H1 (cell line): ENCODE measurements at regions not wholly inside any gene's neighbourhood (a gene's known extent, or its start where the extent isn't known, plus 50 kb on each side); places are given as distances from the start of the nearest gene placed in this dataset.

Experiments used
- CTCF ChIA-PET: fragments of 300-600 bp; sonication (Branson Sonifier 250); formaldehyde crosslinking; loops from one replicate; lab custom pipeline; 2021; ENCODE audit not compliant: partially characterized antibody; lab: Charles Lee
- POLR2A ChIA-PET: fragments of 300-600 bp; sonication (Branson Sonifier 250); formaldehyde crosslinking; loops from one replicate; lab custom pipeline; 2021; ENCODE audit warnings: inconsistent platforms; ENCODE audit not compliant: partially characterized antibody; lab: Charles Lee
- DNase-seq, 2 experiments: peaks; one replicate each; pipeline versions ENCODE4 v3.0.0 to v3.0.0-alpha.2; 2010 to 2022; ENCODE audit warnings: low spot score in 2 of 2, low read depth in 1 of 2, mixed read lengths in 1 of 2
- FAIRE-seq: peaks from 2 replicates; lab custom pipeline; 2011; peaks lifted over from hg19 to GRCh38; lab: Jason Lieb, UNC
- H2AFZ ChIP-seq: 2 replicates; pipeline ENCODE4 v1.8.1; 2012; ENCODE audit warnings: low read length, inconsistent platforms
- H2AK5ac ChIP-seq: 2 replicates; pipeline ENCODE4 v1.6.1; 2013; ENCODE audit warnings: low read depth, low read length
- H2BK120ac ChIP-seq: replicated peaks from 2 replicates; pipeline ENCODE3; 2013; ENCODE audit warnings: low read depth, low read length, inconsistent platforms
- H2BK12ac ChIP-seq: 2 replicates; pipeline ENCODE4 v1.6.1; 2013; ENCODE audit warnings: low read depth, low read length
- H2BK15ac ChIP-seq: 2 replicates; pipeline ENCODE4 v1.6.1; 2013; ENCODE audit warnings: low read length
- H2BK20ac ChIP-seq: 2 replicates; pipeline ENCODE4 v1.6.1; 2013; ENCODE audit warnings: low read length
- H2BK5ac ChIP-seq: 2 replicates; pipeline ENCODE4 v1.6.1; 2013; ENCODE audit warnings: low read depth, low read length
- H3K14ac ChIP-seq: 2 replicates; pipeline ENCODE4 v1.6.1; 2013; ENCODE audit warnings: inconsistent platforms; ENCODE audit not compliant: insufficient read length
- H3K18ac ChIP-seq: 2 replicates; pipeline ENCODE4 v1.6.1; 2013; ENCODE audit warnings: low read length; ENCODE audit errors: extremely low read depth
- H3K23ac ChIP-seq: 2 replicates; pipeline ENCODE4 v1.6.1; 2013; ENCODE audit warnings: inconsistent platforms; ENCODE audit not compliant: insufficient read length
- H3K23me2 ChIP-seq: 2 replicates; pipeline ENCODE4 v1.6.1; 2013; ENCODE audit warnings: low read depth, low read length
- H3K27ac ChIP-seq: 2 replicates; pipeline ENCODE4 v1.6.1; 2011; ENCODE audit warnings: low read depth, low read length, inconsistent platforms
- H3K27me3 ChIP-seq, 4 experiments: replicated peaks in 1 of 4; 1 replicate in 1 of 4; 2 replicates in 3 of 4; pipeline versions ENCODE4 v1.6.1 to v1.8.1; 2011 to 2013; ENCODE audit warnings: low read length in 3 of 4, mild to moderate bottlenecking in 3 of 4, inconsistent platforms in 2 of 4, mixed read lengths in 2 of 4, moderate library complexity in 1 of 4; ENCODE audit not compliant: control insufficient read depth in 3 of 4, insufficient read depth in 3 of 4; ENCODE audit errors: extremely low read depth in 1 of 4
- H3K36me3 ChIP-seq, 4 experiments: 2 replicates each; pipeline versions ENCODE4 v1.6.1 to v1.8.1; 2011 to 2013; ENCODE audit warnings: mild to moderate bottlenecking in 4 of 4, low read length in 3 of 4, moderate library complexity in 2 of 4, control low read depth in 1 of 4, inconsistent platforms in 1 of 4; ENCODE audit not compliant: insufficient read depth in 4 of 4, control insufficient read depth in 2 of 4
- H3K4ac ChIP-seq: replicated peaks from 2 replicates; pipeline ENCODE3; 2013; ENCODE audit warnings: low read length, low read depth, mixed read lengths, inconsistent platforms; ENCODE audit not compliant: insufficient read length
- H3K4me1 ChIP-seq, 4 experiments: replicated peaks in 1 of 4; 1 replicate in 1 of 4; 2 replicates in 3 of 4; pipeline versions ENCODE4 v1.6.1 to v1.8.1; 2011 to 2013; ENCODE audit warnings: low read length in 3 of 4, inconsistent platforms in 2 of 4, mixed read lengths in 1 of 4; ENCODE audit not compliant: insufficient read depth in 4 of 4, control insufficient read depth in 3 of 4
- H3K4me2 ChIP-seq, 2 experiments: 2 replicates each; pipeline versions ENCODE4 v1.6.1 to v1.8.1; 2011 to 2013; ENCODE audit warnings: low read depth in 2 of 2, low read length in 2 of 2, control low read depth in 1 of 2, inconsistent platforms in 1 of 2, mild to moderate bottlenecking in 1 of 2; ENCODE audit not compliant: insufficient read depth in 1 of 2
- H3K4me3 ChIP-seq, 4 experiments: fragments of 200-600, 300-600 bp in 1 of 4; sonication (generic), shearing (Covaris generic), sonication (Bioruptor Twin) in 1 of 4; 2 replicates each; pipeline versions ENCODE4 v1.5.1 to v1.8.1; 2011 to 2016; ENCODE audit warnings: low read length in 4 of 4, low read depth in 3 of 4, control low read depth in 2 of 4, inconsistent platforms in 2 of 4, mild to moderate bottlenecking in 2 of 4, mixed read lengths in 1 of 4, moderate library complexity in 1 of 4; ENCODE audit not compliant: insufficient read depth in 2 of 4; ENCODE audit errors: extremely low read depth in 1 of 4
- H3K56ac ChIP-seq: replicated peaks from 2 replicates; pipeline ENCODE3; 2013; ENCODE audit warnings: low read depth, mild to moderate bottlenecking, mixed read lengths, low read length, inconsistent platforms; ENCODE audit not compliant: insufficient read length
- H3K79me1 ChIP-seq: 2 replicates; pipeline ENCODE4 v1.6.1; 2013; ENCODE audit warnings: low read depth, low read length, control low read depth
- H3K79me2 ChIP-seq, 2 experiments: 2 replicates each; pipeline versions ENCODE4 v1.6.1 to v1.8.1; 2012 to 2013; ENCODE audit warnings: low read length in 2 of 2, mild to moderate bottlenecking in 2 of 2, inconsistent platforms in 1 of 2; ENCODE audit not compliant: insufficient read depth in 2 of 2, control insufficient read depth in 1 of 2
- H3K9ac ChIP-seq, 4 experiments: replicated peaks in 1 of 4; 1 replicate in 1 of 4; 2 replicates in 3 of 4; pipeline versions ENCODE4 v1.6.1 to v1.8.1; 2011 to 2013; ENCODE audit warnings: low read depth in 3 of 4, low read length in 3 of 4, control low read depth in 2 of 4, mild to moderate bottlenecking in 2 of 4, moderate library complexity in 2 of 4, inconsistent platforms in 1 of 4; ENCODE audit errors: extremely low read depth in 1 of 4
- H3K9me3 ChIP-seq, 2 experiments: 2 replicates each; pipeline versions ENCODE4 v1.6.1 to v1.8.1; 2012 to 2013; ENCODE audit warnings: mild to moderate bottlenecking in 2 of 2, moderate library complexity in 2 of 2, control low read depth in 1 of 2, inconsistent platforms in 1 of 2, low read depth in 1 of 2, low read length in 1 of 2, mixed read lengths in 1 of 2; ENCODE audit not compliant: insufficient read depth in 2 of 2
- H4K20me1 ChIP-seq, 2 experiments: replicated peaks in 1 of 2; 2 replicates each; pipeline versions ENCODE3 to v1.8.1; 2011 to 2013; ENCODE audit warnings: inconsistent platforms in 2 of 2, low read length in 2 of 2, mild to moderate bottlenecking in 1 of 2; ENCODE audit not compliant: insufficient read depth in 2 of 2, control insufficient read depth in 1 of 2
- H4K5ac ChIP-seq: 2 replicates; pipeline ENCODE4 v1.6.1; 2013; ENCODE audit warnings: low read length, low read depth, mixed read lengths, inconsistent platforms; ENCODE audit not compliant: insufficient read length
- H4K8ac ChIP-seq: 2 replicates; pipeline ENCODE4 v1.8.0; 2013; ENCODE audit warnings: mild to moderate bottlenecking, moderate library complexity, low read length, inconsistent platforms; ENCODE audit not compliant: insufficient read depth; ENCODE audit errors: extremely low read depth
- H4K91ac ChIP-seq: replicated peaks from 2 replicates; pipeline ENCODE3; 2013; ENCODE audit warnings: low read length, mixed read lengths, inconsistent platforms; ENCODE audit not compliant: insufficient read length
- JUN ChIP-seq: IDR thresholded peaks from 2 replicates; pipeline ENCODE4 v1.6.1; 2011; ENCODE audit warnings: low read depth, mild to moderate bottlenecking, improper control_type of control experiment, low read length
- RXRA ChIP-seq: IDR thresholded peaks from 2 replicates; pipeline ENCODE4 v1.6.1; 2011; ENCODE audit warnings: low read depth, mild to moderate bottlenecking, low read length, moderate library complexity; ENCODE audit not compliant: insufficient read depth
- SP2 ChIP-seq: IDR thresholded peaks from 2 replicates; pipeline ENCODE4 v1.6.1; 2012; ENCODE audit warnings: mild to moderate bottlenecking, low read length, inconsistent platforms
- WGBS, 2 experiments: shearing (Covaris generic) in 1 of 2; methylation state at CpG; one replicate each; pipeline versions ENCODE4 v1.1.6 to v1.1.7; 2013 to 2015; ENCODE audit warnings: low lambda C conversion rate in 2 of 2, mixed read lengths in 2 of 2, inconsistent platforms in 1 of 2, low coverage in 1 of 2, missing lambda C conversion rate in 1 of 2; ENCODE audit not compliant: insufficient replicate concordance in 2 of 2, insufficient coverage in 1 of 2, insufficient read length in 1 of 2; ENCODE audit errors: extremely low coverage in 1 of 2, missing lambda C conversion rate in 1 of 2; 5-methylcytosine and 5-hydroxymethylcytosine counted together

DNA sequence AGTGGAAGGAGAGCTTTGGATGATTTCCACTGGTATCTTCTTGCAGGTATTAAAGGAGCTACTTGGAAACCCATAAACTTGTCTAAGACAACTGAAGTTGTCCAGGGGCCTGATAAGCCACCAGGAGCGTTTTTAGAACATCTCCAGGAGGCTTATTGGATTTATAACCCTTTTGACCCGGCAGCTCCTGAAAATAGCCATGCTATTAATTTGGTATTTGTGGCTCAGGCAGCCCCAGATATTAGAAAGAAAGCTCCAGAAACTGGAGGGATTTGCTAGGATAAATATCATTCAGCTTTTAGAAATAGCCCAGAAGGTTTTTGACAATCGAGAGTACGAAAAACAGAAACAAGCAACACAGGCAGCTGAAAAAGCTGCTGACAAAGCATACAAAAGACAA is 461.0 kb upstream of the HTR1E start:
- Histone ChIP-seq H3K23me2 (no peaks in the 10 kb centered on the region), H3K9me3 (no peaks in the 10 kb centered on the region), H3K4ac (no peak overlapping the region), H2BK5ac (no peak overlapping the region), H3K36me3 (no peaks in the 10 kb centered on the region), H3K4me2 (no peak overlapping the region), H3K4me3 (no peak overlapping the region), H3K79me1 (no peaks in the 10 kb centered on the region), H3K79me2 (no peaks in the 10 kb centered on the region), H3K14ac (no peak overlapping the region), H3K23ac (no peak overlapping the region), H2AK5ac (no peak overlapping the region), H4K20me1 (no peaks in the 10 kb centered on the region), H3K27ac (no peak overlapping the region), H4K91ac (no peak overlapping the region), H4K8ac (no peak overlapping the region), H2BK20ac (no peak overlapping the region), H3K9ac (no peak overlapping the region), H4K5ac (no peak overlapping the region), H2BK12ac (no peak overlapping the region), H3K18ac (no peak overlapping the region), H2BK15ac (no peak overlapping the region), H3K4me1 (peaks cover 0 to 6% (median 4%) of the 10 kb centered on the region in 4 experiments; a peak in 6 of 7 replicates), H2AFZ (no peak overlapping the region), H3K27me3 (no peaks in the 10 kb centered on the region), H3K56ac (no peak overlapping the region), H2BK120ac (no peak overlapping the region)
- FAIRE-seq (no peak), DNase-seq (no peak)
- ChIA-PET CTCF (no interaction called here), POLR2A (no interaction called here)
- whole genome bisulfite sequencing, 2 experiments: 92% methylated on average over 4 of the region's 4 CpGs; no CpG with 5 or more reads in 1 of the 2 experiments
- no peak for TF ChIP-seq SP2
- TF ChIP-seq RXRA: no peak
- no peak for TF ChIP-seq JUN
